A673 (cell line): ENCODE measurements at regions not wholly inside any gene's neighbourhood (a gene's known extent, or its start where the extent isn't known, plus 50 kb on each side); places are given as distances from the start of the nearest gene placed in this dataset.

Experiments used
- BruUV-seq: library from RNA; stranded (reverse); fragments of 400-500 nt; replicated peaks from 2 replicates; lab custom pipeline; 2021; lab: Mats Ljungman, UMichigan
- CTCF ChIA-PET: fragments of 300-600 bp; sonication (Branson Sonifier 250); formaldehyde crosslinking; loops from one replicate; lab custom pipeline; 2022; ENCODE audit warnings: antibody characterized with exemption; lab: Charles Lee
- POLR2A ChIA-PET: fragments of 300-600 bp; sonication (Branson Sonifier 250); formaldehyde crosslinking; loops from one replicate; lab custom pipeline; 2022; ENCODE audit warnings: antibody characterized with exemption; ENCODE audit not compliant: low non-redundant PET; lab: Charles Lee
- DNase-seq: peaks from one replicate; pipeline ENCODE4 v3.0.0-alpha.2; 2015; ENCODE audit warnings: low spot score
- H3K27ac ChIP-seq: fragments of 200-600 bp; sonication (generic); 2 replicates; pipeline ENCODE4 v1.5.1; 2016; ENCODE audit warnings: mixed run types, low read depth, mild to moderate bottlenecking, mixed read lengths, antibody characterized with exemption, low read length; ENCODE audit not compliant: poor library complexity, severe bottlenecking
- H3K27me3 ChIP-seq: fragments of 200-600 bp; sonication (generic); replicated peaks from 2 replicates; pipeline ENCODE4 v1.6.1; 2017; ENCODE audit warnings: mixed run types, low read depth, mild to moderate bottlenecking, mixed read lengths, antibody characterized with exemption, low read length; ENCODE audit not compliant: insufficient read depth, poor library complexity
- H3K36me3 ChIP-seq: fragments of 200-600 bp; sonication (generic); 2 replicates; pipeline ENCODE4 v1.6.1; 2016; ENCODE audit warnings: mixed run types, mild to moderate bottlenecking, mixed read lengths, antibody characterized with exemption, low read length; ENCODE audit not compliant: insufficient read depth, poor library complexity, severe bottlenecking
- H3K4me1 ChIP-seq: fragments of 200-600 bp; sonication (generic); 2 replicates; pipeline ENCODE4 v1.6.1; 2017; ENCODE audit warnings: mixed run types, mild to moderate bottlenecking, mixed read lengths, antibody characterized with exemption, low read length; ENCODE audit not compliant: insufficient read depth, poor library complexity, severe bottlenecking
- H3K4me3 ChIP-seq: fragments of 200-600 bp; sonication (generic); 2 replicates; pipeline ENCODE4 v1.5.1; 2016; ENCODE audit warnings: low read depth, mixed run types, mild to moderate bottlenecking, mixed read lengths, low read length; ENCODE audit not compliant: poor library complexity, severe bottlenecking
- H3K9me3 ChIP-seq: fragments of 200-600 bp; sonication (generic); 2 replicates; pipeline ENCODE4 v1.6.1; 2016; ENCODE audit warnings: mixed run types, low read depth, mild to moderate bottlenecking, mixed read lengths, antibody characterized with exemption, low read length; ENCODE audit not compliant: poor library complexity, severe bottlenecking
- CTCF ChIP-seq: fragments of 300-800, 200-600 bp; sonication (generic); conservative IDR thresholded peaks from 2 replicates; pipeline ENCODE4 v1.5.1; 2017; ENCODE audit warnings: low read depth, mild to moderate bottlenecking, antibody characterized with exemption, low read length, moderate library complexity, mixed read lengths
- EZH2 ChIP-seq: fragments of 200-600 bp; sonication (generic); IDR thresholded peaks from 2 replicates; pipeline ENCODE4 v1.6.1; 2017; ENCODE audit warnings: borderline replicate concordance, low read depth, mild to moderate bottlenecking, mixed read lengths, antibody characterized with exemption, low read length; ENCODE audit not compliant: poor library complexity, severe bottlenecking
- intact Hi-C: fragments of 100-400 bp; cut with micrococcal nuclease; formaldehyde crosslinking; loops from one replicate; pipeline ENCODE4 v1.10.0; 2022; ENCODE audit not compliant: unreplicated experiment

- Histone ChIP-seq H3K4me3 (no peak overlapping the region), H3K27me3 (peaks cover 30% of the 10 kb centered on the region), H3K4me1 (no peaks in the 10 kb centered on the region), H3K36me3 (no peaks in the 10 kb centered on the region), H3K27ac (no peak overlapping the region), H3K9me3 (no peaks in the 10 kb centered on the region)
- CTCF ChIA-PET = no interaction called here
- TF ChIP-seq EZH2 (no peak), CTCF (no peak)
- no peak for DNase-seq
- intact Hi-C loops = loop anchor here (5.0 kb wide), 1 partner anchor 111 kb away; no protein-coding TSS in a partner anchor
- POLR2A ChIA-PET = no interaction called here
- BruUV-seq = no TSS peak
Observed at GRCh38 chr1:5623399-5623798, 368.8 kb downstream of the NPHP4 start.

GRCh38 chr1:5622412-5622811 lies 369.8 kb downstream of the NPHP4 start:
- H3K36me3 ChIP-seq = no peaks in the 10 kb centered on the region
- TF ChIP-seq CTCF (no peak), EZH2 (no peak)
- no peak overlapping the region for H3K4me3 ChIP-seq
- CTCF ChIA-PET = no interaction called here
- no peak overlapping the region for H3K27ac ChIP-seq
- no peaks in the 10 kb centered on the region for H3K4me1 ChIP-seq
- intact Hi-C loops = loop anchor here (5.0 kb wide), 1 partner anchor 110 kb away; no protein-coding TSS in a partner anchor
- no peaks in the 10 kb centered on the region for H3K9me3 ChIP-seq
- no TSS peak for BruUV-seq
- DNase-seq = no peak
- peaks cover 32% of the 10 kb centered on the region for H3K27me3 ChIP-seq
- POLR2A ChIA-PET = no interaction called here

- ChIA-PET CTCF (no interaction called here), POLR2A (no interaction called here)
- no peaks in the 10 kb centered on the region for H3K36me3 ChIP-seq
- no peaks in the 10 kb centered on the region for H3K4me1 ChIP-seq
- peaks cover 32% of the 10 kb centered on the region for H3K27me3 ChIP-seq
- DNase-seq = no peak
- intact Hi-C loops = loop anchor here (5.0 kb wide), 1 partner anchor 109 kb away; no protein-coding TSS in a partner anchor
- TF ChIP-seq EZH2 (no peak), CTCF (no peak)
- no peaks in the 10 kb centered on the region for H3K9me3 ChIP-seq
- BruUV-seq = no TSS peak
- no peak overlapping the region for H3K27ac ChIP-seq
- H3K4me3 ChIP-seq = no peak overlapping the region
Observed at GRCh38 chr1:5621692-5622091, 370.5 kb downstream of the NPHP4 start.
